Uterus (tissue), 3 donors: ENCODE measurements at regions not wholly inside any gene's neighbourhood (a gene's known extent, or its start where the extent isn't known, plus 50 kb on each side); places are given as distances from the start of the nearest gene placed in this dataset.

Source experiments
- DNase-seq, 2 donors: peaks; one replicate each; pipeline ENCODE4 v3.0.0-alpha.2; 2019 to 2020
- H3K27ac ChIP-seq, 2 donors: fragments of 200-600 bp; sonication (generic); 1 replicate in 1 of 2; 2 replicates in 1 of 2; pipeline ENCODE4 v1.5.1; 2016 to 2018
- H3K27me3 ChIP-seq, 2 donors: fragments of 200-600 bp; sonication (generic); one replicate each; pipeline ENCODE4 v1.5.1; 2018 to 2019; ENCODE audit warnings: control low read depth in 1 of 2
- H3K36me3 ChIP-seq, 2 donors: fragments of 200-600 bp; sonication (generic); one replicate each; pipeline ENCODE4 v1.5.1; 2019; ENCODE audit warnings: control low read depth in 1 of 2
- H3K4me1 ChIP-seq, 2 donors: fragments of 200-600 bp; sonication (generic); one replicate each; pipeline ENCODE4 v1.5.1; 2018 to 2019; ENCODE audit warnings: control low read depth in 1 of 2
- H3K4me3 ChIP-seq, 2 donors: fragments of 200-600 bp; sonication (generic); 1 replicate in 1 of 2; 2 replicates in 1 of 2; pipeline ENCODE4 v1.5.1; 2018 to 2019; ENCODE audit warnings: mild to moderate bottlenecking in 1 of 2
- H3K9me3 ChIP-seq, 2 donors: fragments of 200-600 bp; sonication (generic); one replicate each; pipeline ENCODE4 v1.5.1; 2019; ENCODE audit warnings: control low read depth in 1 of 2
- POLR2A ChIP-seq, 2 donors: fragments of 450-650 bp; IDR thresholded peaks; one replicate each; pipeline ENCODE4 v1.6.1; 2016; ENCODE audit warnings: antibody characterized with exemption in 2 of 2, mild to moderate bottlenecking in 1 of 2, moderate library complexity in 1 of 2
- intact Hi-C: fragments of 100-400 bp; cut with DNase I; formaldehyde crosslinking; loops from one replicate; pipeline ENCODE4 v1.15.1; 2023; ENCODE audit warnings: low total_unique reads
- TF ChIP-seq, protein P1 (sequence below), 4 experiments: fragments of 200-600 bp in 2 of 4; fragments of 450-650 bp in 2 of 4; sonication (generic) in 2 of 4; IDR thresholded peaks; one replicate each; pipeline ENCODE4 v1.5.1; 2016 to 2019; ENCODE audit warnings: antibody characterized with exemption in 4 of 4, mild to moderate bottlenecking in 2 of 4, moderate library complexity in 1 of 4
- donor health status: DM: yes; HTN: yes; CAD: no.

DNA sequence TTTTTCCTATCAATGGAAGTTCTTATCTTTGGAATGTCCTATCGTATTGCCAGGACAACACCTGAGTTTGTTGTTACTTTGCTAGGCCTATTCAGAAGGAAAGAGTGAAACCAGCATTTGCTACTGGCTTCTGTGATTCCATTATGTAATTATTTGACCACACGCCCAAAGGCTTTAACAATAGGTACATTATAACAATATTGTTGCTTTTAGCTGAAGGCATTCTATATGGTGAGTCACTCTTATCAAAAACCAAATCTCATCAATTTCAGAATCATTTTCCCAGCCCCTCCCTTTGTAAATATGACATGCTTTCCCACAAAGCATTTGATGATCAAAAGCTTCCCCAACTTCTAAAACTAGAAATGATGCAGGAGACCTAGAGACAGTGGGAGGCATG is 294.4 kb upstream of the NEBL start:
- H3K36me3 ChIP-seq, result no peaks in the 10 kb centered on the region
- no peaks in the 10 kb centered on the region for H3K4me1 ChIP-seq
- intact Hi-C loops, result no loop called here
- no peak overlapping the region for H3K27ac ChIP-seq
- no peaks in the 10 kb centered on the region for H3K27me3 ChIP-seq
- no peak for TF ChIP-seq POLR2A (IDR thresholded peaks at IDR 0.05)
- TF ChIP-seq, protein P1, sequence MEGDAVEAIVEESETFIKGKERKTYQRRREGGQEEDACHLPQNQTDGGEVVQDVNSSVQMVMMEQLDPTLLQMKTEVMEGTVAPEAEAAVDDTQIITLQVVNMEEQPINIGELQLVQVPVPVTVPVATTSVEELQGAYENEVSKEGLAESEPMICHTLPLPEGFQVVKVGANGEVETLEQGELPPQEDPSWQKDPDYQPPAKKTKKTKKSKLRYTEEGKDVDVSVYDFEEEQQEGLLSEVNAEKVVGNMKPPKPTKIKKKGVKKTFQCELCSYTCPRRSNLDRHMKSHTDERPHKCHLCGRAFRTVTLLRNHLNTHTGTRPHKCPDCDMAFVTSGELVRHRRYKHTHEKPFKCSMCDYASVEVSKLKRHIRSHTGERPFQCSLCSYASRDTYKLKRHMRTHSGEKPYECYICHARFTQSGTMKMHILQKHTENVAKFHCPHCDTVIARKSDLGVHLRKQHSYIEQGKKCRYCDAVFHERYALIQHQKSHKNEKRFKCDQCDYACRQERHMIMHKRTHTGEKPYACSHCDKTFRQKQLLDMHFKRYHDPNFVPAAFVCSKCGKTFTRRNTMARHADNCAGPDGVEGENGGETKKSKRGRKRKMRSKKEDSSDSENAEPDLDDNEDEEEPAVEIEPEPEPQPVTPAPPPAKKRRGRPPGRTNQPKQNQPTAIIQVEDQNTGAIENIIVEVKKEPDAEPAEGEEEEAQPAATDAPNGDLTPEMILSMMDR (IDR thresholded peaks at IDR 0.05), result no peak
- no peak for DNase-seq
- H3K4me3 ChIP-seq, result no peak overlapping the region
- H3K9me3 ChIP-seq, result no peaks in the 10 kb centered on the region

DNA sequence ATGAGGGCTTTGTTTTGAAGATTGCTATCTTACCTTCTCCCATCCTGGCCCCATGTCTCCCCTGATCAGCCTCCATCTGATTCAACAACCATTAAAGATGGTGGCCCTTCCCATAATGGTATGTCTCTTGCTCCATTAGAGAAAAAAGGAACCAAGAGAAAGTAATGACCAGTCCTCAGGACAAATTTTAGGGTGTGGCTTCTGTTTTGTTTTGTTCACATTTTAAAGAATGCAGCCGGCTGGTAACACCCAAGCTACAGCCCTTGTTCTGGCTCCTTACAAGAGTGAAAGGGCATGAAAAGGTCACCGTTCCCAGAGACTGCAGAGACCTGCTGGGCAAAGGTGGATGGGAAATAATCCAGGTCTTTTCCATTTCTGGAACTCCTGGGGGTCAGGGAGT is 287.9 kb upstream of the NEBL start:
- H3K27me3 ChIP-seq, result no peaks in the 10 kb centered on the region
- no peaks in the 10 kb centered on the region for H3K4me1 ChIP-seq
- TF ChIP-seq, protein P1 (IDR thresholded peaks at IDR 0.05), result no peak
- no peak for TF ChIP-seq POLR2A (IDR thresholded peaks at IDR 0.05)
- no peak overlapping the region for H3K4me3 ChIP-seq
- no peak overlapping the region for H3K27ac ChIP-seq
- no peaks in the 10 kb centered on the region for H3K9me3 ChIP-seq
- H3K36me3 ChIP-seq, result no peaks in the 10 kb centered on the region
- no peak for DNase-seq
- intact Hi-C loops, result no loop called here

DNA sequence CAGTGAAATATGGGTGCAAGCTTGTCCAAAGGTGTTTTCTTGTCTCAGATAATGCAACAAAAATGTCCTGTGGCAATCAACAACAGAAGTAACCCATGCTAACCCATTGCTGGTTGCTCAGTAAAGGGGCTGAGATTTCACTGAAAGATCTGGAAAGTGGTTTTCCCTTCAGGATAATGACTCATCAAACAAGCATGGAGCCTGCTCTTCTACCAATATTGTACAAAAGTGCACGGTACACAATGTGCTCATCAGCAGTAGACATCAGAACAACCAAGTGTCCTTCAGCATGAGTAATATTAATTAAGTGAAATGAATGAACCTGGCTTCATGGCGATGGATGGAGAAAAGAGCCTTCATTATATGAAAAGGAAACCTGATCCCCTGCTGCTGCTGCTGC is 287.1 kb upstream of the NEBL start:
- no peak for DNase-seq
- TF ChIP-seq, protein P1 (IDR thresholded peaks at IDR 0.05), result no peak
- TF ChIP-seq POLR2A (IDR thresholded peaks at IDR 0.05), result no peak
- H3K9me3 ChIP-seq, result no peaks in the 10 kb centered on the region
- intact Hi-C loops, result no loop called here
- H3K27ac ChIP-seq, result no peak overlapping the region
- no peaks in the 10 kb centered on the region for H3K4me1 ChIP-seq
- no peak overlapping the region for H3K4me3 ChIP-seq
- no peaks in the 10 kb centered on the region for H3K27me3 ChIP-seq
- no peaks in the 10 kb centered on the region for H3K36me3 ChIP-seq

DNA sequence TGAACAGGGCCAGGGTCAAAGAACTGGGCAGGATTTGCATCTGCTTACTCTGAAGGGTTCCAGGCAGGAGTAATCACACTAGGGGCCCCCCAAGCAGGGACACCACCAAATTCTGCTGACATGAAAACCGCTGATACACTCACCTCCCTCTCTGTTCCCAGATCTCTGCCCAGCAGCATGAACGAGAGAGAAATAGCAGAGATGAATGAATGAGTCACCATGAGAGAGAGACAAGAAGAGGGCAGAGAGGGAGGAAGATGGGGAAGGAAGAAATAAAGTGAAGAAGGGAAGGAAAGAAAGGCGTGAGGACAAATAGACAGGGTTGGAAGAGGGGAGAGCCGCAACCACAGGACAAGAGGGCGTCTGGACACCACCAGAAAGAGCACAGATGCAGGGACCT is 285.9 kb upstream of the NEBL start:
- Histone ChIP-seq H3K9me3 (no peaks in the 10 kb centered on the region), H3K27ac (no peak overlapping the region), H3K27me3 (no peaks in the 10 kb centered on the region), H3K36me3 (no peaks in the 10 kb centered on the region), H3K4me3 (no peak overlapping the region), H3K4me1 (no peaks in the 10 kb centered on the region)
- no peak for DNase-seq
- intact Hi-C loops, result no loop called here
- TF ChIP-seq POLR2A (IDR thresholded peaks at IDR 0.05), result no peak
- TF ChIP-seq, protein P1 (IDR thresholded peaks at IDR 0.05), result no peak

DNA sequence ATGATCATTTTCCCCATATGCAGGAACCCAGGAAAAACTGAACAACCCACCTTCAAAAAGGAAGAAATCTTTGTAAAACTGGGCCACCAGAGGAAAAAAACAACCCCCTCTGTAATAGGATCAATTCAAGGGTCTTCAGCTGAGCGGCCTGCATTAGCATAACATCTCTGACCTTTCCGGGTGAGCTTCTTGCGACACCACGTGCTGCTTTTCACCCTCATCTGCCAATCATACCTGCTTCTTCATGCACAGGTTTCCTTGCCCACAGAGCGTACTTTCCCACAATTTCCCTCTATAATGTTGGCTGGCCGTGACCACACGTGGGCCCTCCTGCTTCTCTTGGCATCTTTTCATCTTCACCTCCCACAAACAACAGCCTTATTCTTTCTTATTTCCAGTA is 284.3 kb upstream of the NEBL start:
- no peak for DNase-seq
- H3K36me3 ChIP-seq, result no peaks in the 10 kb centered on the region
- H3K4me3 ChIP-seq, result no peak overlapping the region
- intact Hi-C loops, result no loop called here
- H3K9me3 ChIP-seq, result no peaks in the 10 kb centered on the region
- TF ChIP-seq POLR2A (IDR thresholded peaks at IDR 0.05), result no peak
- TF ChIP-seq, protein P1 (IDR thresholded peaks at IDR 0.05), result no peak
- H3K27me3 ChIP-seq, result no peaks in the 10 kb centered on the region
- H3K27ac ChIP-seq, result no peak overlapping the region
- H3K4me1 ChIP-seq, result no peaks in the 10 kb centered on the region
